PC-3 (cell line): ENCODE measurements at regions not wholly inside any gene's neighbourhood (a gene's known extent, or its start where the extent isn't known, plus 50 kb on each side); places are given as distances from the start of the nearest gene placed in this dataset.

ENCODE experiments used
- ATAC-seq: fragments of 200-7000 bp; cut with Tn5 transposase; 2 replicates; pipeline ENCODE4 v1.9.1; 2020; ENCODE audit warnings: mild to moderate bottlenecking, moderate library complexity
- BruUV-seq: library from RNA; stranded (reverse); fragments of 400-500 nt; replicated peaks from 2 replicates; lab custom pipeline; 2021; lab: Mats Ljungman, UMichigan
- CTCF ChIA-PET: fragments of 300-600 bp; sonication (Branson Sonifier 250); formaldehyde crosslinking; loops from one replicate; lab custom pipeline; 2022; ENCODE audit warnings: antibody characterized with exemption; lab: Charles Lee
- POLR2A ChIA-PET: fragments of 300-600 bp; sonication (Branson Sonifier 250); formaldehyde crosslinking; loops from one replicate; lab custom pipeline; 2022; ENCODE audit warnings: antibody characterized with exemption; ENCODE audit not compliant: unreplicated experiment; lab: Charles Lee
- DNase-seq: peaks from one replicate; pipeline ENCODE4 v3.0.0-alpha.2; 2015
- H2AFZ ChIP-seq: fragments of 300-600 bp; sonication (generic); 2 replicates; pipeline ENCODE4 v1.6.0; 2016; ENCODE audit warnings: antibody characterized with exemption, low read length
- H3F3A ChIP-seq: fragments of 300-600 bp; sonication (generic); one replicate; pipeline ENCODE4 v1.6.0; 2017; ENCODE audit warnings: antibody characterized with exemption, low read length, control low read depth, mild to moderate bottlenecking; ENCODE audit not compliant: unreplicated experiment
- H3K27ac ChIP-seq: fragments of 300-600 bp; sonication (generic); 2 replicates; pipeline ENCODE4 v1.5.1; 2016; ENCODE audit warnings: mild to moderate bottlenecking, low read length
- H3K27me3 ChIP-seq: fragments of 300-600 bp; sonication (generic); 2 replicates; pipeline ENCODE4 v1.6.1; 2016; ENCODE audit warnings: low read length, mixed read lengths
- H3K36me3 ChIP-seq: fragments of 300-600 bp; sonication (generic); 2 replicates; pipeline ENCODE4 v1.6.1; 2016; ENCODE audit warnings: low read depth, mixed run types, low read length, mixed read lengths
- H3K4me1 ChIP-seq: fragments of 300-600 bp; sonication (generic); 2 replicates; pipeline ENCODE4 v1.5.1; 2016; ENCODE audit warnings: low read length; ENCODE audit not compliant: insufficient read depth
- H3K4me2 ChIP-seq: fragments of 300-600 bp; sonication (generic); 2 replicates; pipeline ENCODE4 v1.6.0; 2016; ENCODE audit warnings: low read length
- H3K4me3 ChIP-seq: fragments of 300-600 bp; sonication (generic); 2 replicates; pipeline ENCODE4 v1.5.1; 2016; ENCODE audit warnings: mild to moderate bottlenecking, low read length, mixed read lengths
- H3K79me2 ChIP-seq: fragments of 300-600 bp; sonication (generic); 2 replicates; pipeline ENCODE4 v1.6.1; 2017; ENCODE audit warnings: low read length, mixed read lengths
- H3K9ac ChIP-seq: fragments of 300-600 bp; sonication (generic); 2 replicates; pipeline ENCODE4 v1.6.0; 2016; ENCODE audit warnings: mild to moderate bottlenecking, low read length
- H3K9me2 ChIP-seq: fragments of 300-600 bp; sonication (generic); replicated peaks from 2 replicates; pipeline ENCODE4 v1.6.1; 2016; ENCODE audit warnings: mixed run types, low read length, mixed read lengths
- H3K9me3 ChIP-seq: fragments of 300-600 bp; sonication (generic); 2 replicates; pipeline ENCODE4 v1.6.1; 2016; ENCODE audit warnings: low read length, mixed read lengths
- H4K20me1 ChIP-seq: fragments of 300-600 bp; sonication (generic); 2 replicates; pipeline ENCODE4 v1.6.1; 2016; ENCODE audit warnings: low read length, mixed read lengths
- CTCF ChIP-seq: fragments of 300-600 bp; sonication (generic); conservative IDR thresholded peaks from 2 replicates; pipeline ENCODE4 v1.5.1; 2017; ENCODE audit warnings: antibody characterized with exemption, low read depth, mild to moderate bottlenecking, low read length
- EZH2 ChIP-seq: fragments of 300-600 bp; sonication (generic); IDR thresholded peaks from one replicate; pipeline ENCODE4 v1.6.1; 2017; ENCODE audit warnings: antibody characterized with exemption, mild to moderate bottlenecking, low read length; ENCODE audit not compliant: unreplicated experiment
- EZH2phosphoT487 ChIP-seq: fragments of 300-600 bp; sonication (generic); IDR thresholded peaks from 2 replicates; pipeline ENCODE4 v1.6.1; 2018; ENCODE audit warnings: mild to moderate bottlenecking, antibody characterized with exemption, low read length, borderline replicate concordance
- intact Hi-C: fragments of 100-400 bp; cut with micrococcal nuclease; formaldehyde crosslinking; loops from 2 replicates; pipeline ENCODE4 v1.9.0; 2023

GRCh38 chr22:22418163-22418549, 90.4 kb downstream of the ZNF280B start:
- H2AFZ ChIP-seq: no peak overlapping the region
- H3K4me3 ChIP-seq: no peak overlapping the region
- H3K9me3 ChIP-seq: no peaks in the 10 kb centered on the region
- H3K27ac ChIP-seq: no peak overlapping the region
- peaks cover 83% of the 10 kb centered on the region for H3K27me3 ChIP-seq
- no peak overlapping the region for H3K9ac ChIP-seq
- no peaks in the 10 kb centered on the region for H3K9me2 ChIP-seq
- DNase-seq: no peak
- H3K4me1 ChIP-seq: no peaks in the 10 kb centered on the region
- no peaks in the 10 kb centered on the region for H3K79me2 ChIP-seq
- no peaks in the 10 kb centered on the region for H3F3A ChIP-seq
- intact Hi-C loops: no loop called here
- no peaks in the 10 kb centered on the region for H3K36me3 ChIP-seq
- TF ChIP-seq EZH2phosphoT487 (no peak), CTCF (no peak), EZH2 (no peak)
- H4K20me1 ChIP-seq: no peaks in the 10 kb centered on the region
- no peak for ATAC-seq
- ChIA-PET POLR2A (no interaction called here), CTCF (no interaction called here)
- no TSS peak for BruUV-seq
- H3K4me2 ChIP-seq: no peak overlapping the region

- Histone ChIP-seq H3K4me3 (no peak overlapping the region), H3K27me3 (peaks cover 75% of the 10 kb centered on the region), H3K27ac (no peak overlapping the region), H4K20me1 (no peaks in the 10 kb centered on the region), H2AFZ (no peak overlapping the region), H3K36me3 (no peaks in the 10 kb centered on the region), H3K9ac (no peak overlapping the region), H3F3A (no peaks in the 10 kb centered on the region), H3K4me1 (no peaks in the 10 kb centered on the region), H3K4me2 (no peak overlapping the region), H3K9me2 (no peaks in the 10 kb centered on the region), H3K9me3 (no peaks in the 10 kb centered on the region), H3K79me2 (no peaks in the 10 kb centered on the region)
- DNase-seq: no peak
- intact Hi-C loops: no loop called here
- no TSS peak for BruUV-seq
- ATAC-seq: no peak
- ChIA-PET CTCF (interaction anchor here (0.6 kb wide), 1 partner anchor 211 kb away, joined by 3 read pairs; no protein-coding TSS in a partner anchor), POLR2A (no interaction called here)
- TF ChIP-seq EZH2phosphoT487: no peak
- no peak for TF ChIP-seq EZH2
- TF ChIP-seq CTCF: no peak
These were observed 89.6 kb downstream of the ZNF280B start for GRCh38 chr22:22418957-22419356.

- no peaks in the 10 kb centered on the region for H3K4me1 ChIP-seq
- BruUV-seq: no TSS peak
- no peaks in the 10 kb centered on the region for H4K20me1 ChIP-seq
- no peak for TF ChIP-seq EZH2
- no peak for TF ChIP-seq EZH2phosphoT487
- no peak for TF ChIP-seq CTCF
- H2AFZ ChIP-seq: no peak overlapping the region
- H3K9me2 ChIP-seq: no peaks in the 10 kb centered on the region
- ATAC-seq (no peak), DNase-seq (no peak)
- no peak overlapping the region for H3K4me2 ChIP-seq
- no peaks in the 10 kb centered on the region for H3F3A ChIP-seq
- H3K9me3 ChIP-seq: no peaks in the 10 kb centered on the region
- ChIA-PET POLR2A (no interaction called here), CTCF (no interaction called here)
- H3K27me3 ChIP-seq: peaks cover 59% of the 10 kb centered on the region
- H3K9ac ChIP-seq: no peak overlapping the region
- H3K36me3 ChIP-seq: no peaks in the 10 kb centered on the region
- no peaks in the 10 kb centered on the region for H3K79me2 ChIP-seq
- H3K27ac ChIP-seq: no peak overlapping the region
- H3K4me3 ChIP-seq: no peak overlapping the region
- intact Hi-C loops: no loop called here
These were observed 88.0 kb downstream of the ZNF280B start for GRCh38 chr22:22420580-22420979.
